ENCODE measurements at regions not wholly inside any gene's neighbourhood (a gene's known extent, or its start where the extent isn't known, plus 50 kb on each side); places are given as distances from the start of the nearest gene placed in this dataset.
A peak's percentile ranks its signal among the peaks of the same experiment; 100 is the strongest.

- TF ChIP-seq CTCF (IDR thresholded peaks at IDR 0.05; ENCODE audit: low read length, missing control alignments), result no peak
- no peak overlapping the region for H3K4me3 ChIP-seq (replicated peaks; ENCODE audit: low read depth, low read length)
- DNase-seq (ENCODE audit: low read depth), result no peak
Observed at GRCh38 chr9:76557674-76558225, 98.8 kb downstream of the GCNT1 start.

- no peak overlapping the region for H3K4me3 ChIP-seq (replicated peaks; ENCODE audit: low read depth, low read length)
- no peak for DNase-seq (ENCODE audit: low read depth)
Observed at GRCh38 chr9:76558465-76558864, 99.5 kb downstream of the GCNT1 start.

GRCh38 chr9:76559286-76559685 is 100.3 kb downstream of the GCNT1 start:
- TF ChIP-seq CTCF (IDR thresholded peaks at IDR 0.05; ENCODE audit: low read length, missing control alignments), result no peak
- no peak for DNase-seq (ENCODE audit: low read depth)
- H3K4me3 ChIP-seq (replicated peaks; ENCODE audit: low read depth, low read length), result no peak overlapping the region

More at GRCh38 chr9:76558465-76558864, 99.5 kb downstream of the GCNT1 start:
- no peak for TF ChIP-seq CTCF (IDR thresholded peaks at IDR 0.05; ENCODE audit: low read length, missing control alignments)

- DNase-seq (ENCODE audit: low read depth), result peak; percentile 79
- no peak for TF ChIP-seq CTCF (IDR thresholded peaks at IDR 0.05; ENCODE audit: low read length, missing control alignments)
- H3K4me3 ChIP-seq (replicated peaks; ENCODE audit: low read depth, low read length), result no peak overlapping the region
Observed at GRCh38 chr9:76560481-76560922, 101.5 kb downstream of the GCNT1 start.

GRCh38 chr9:76561050-76561713 is 102.2 kb downstream of the GCNT1 start:
- no peak overlapping the region for H3K4me3 ChIP-seq (replicated peaks; ENCODE audit: low read depth, low read length)
- DNase-seq (ENCODE audit: low read depth), result no peak
- TF ChIP-seq CTCF (IDR thresholded peaks at IDR 0.05; ENCODE audit: low read length, missing control alignments), result no peak

Data from fibroblast of pulmonary artery (primary cell).